Endothelial cell (in vitro differentiated cells): ENCODE measurements at regions not wholly inside any gene's neighbourhood (a gene's known extent, or its start where the extent isn't known, plus 50 kb on each side); places are given as distances from the start of the nearest gene placed in this dataset.

ENCODE experiments used
- DNase-seq: peaks from one replicate; pipeline ENCODE4 v3.0.0; 2021; ENCODE audit warnings: low spot score
- H3K27ac Mint-ChIP-seq: one replicate; pipeline ENCODE4 v1.8.0; 2021; ENCODE audit warnings: mixed read lengths, inconsistent platforms; ENCODE audit not compliant: unreplicated experiment
- H3K27me3 Mint-ChIP-seq: one replicate; pipeline ENCODE4 v1.8.0; 2021; ENCODE audit warnings: mild to moderate bottlenecking, moderate library complexity, mixed read lengths, inconsistent platforms; ENCODE audit not compliant: unreplicated experiment
- H3K36me3 Mint-ChIP-seq: one replicate; pipeline ENCODE4 v1.8.0; 2021; ENCODE audit warnings: mild to moderate bottlenecking, low read depth, mixed read lengths, inconsistent platforms; ENCODE audit not compliant: unreplicated experiment
- H3K4me1 Mint-ChIP-seq: one replicate; pipeline ENCODE4 v1.8.0; 2021; ENCODE audit warnings: mild to moderate bottlenecking, mixed read lengths, inconsistent platforms; ENCODE audit not compliant: unreplicated experiment
- H3K4me3 Mint-ChIP-seq: one replicate; pipeline ENCODE4 v1.8.0; 2021; ENCODE audit warnings: mild to moderate bottlenecking, mixed read lengths, inconsistent platforms; ENCODE audit not compliant: unreplicated experiment
- H3K9me3 Mint-ChIP-seq: one replicate; pipeline ENCODE4 v1.8.0; 2021; ENCODE audit warnings: mixed read lengths, inconsistent platforms; ENCODE audit not compliant: unreplicated experiment
- TF ChIP-seq, protein P1 (sequence below): fragments of 200-600 bp; sonication (generic); IDR thresholded peaks from one replicate; pipeline ENCODE4 v1.5.0; 2021; ENCODE audit warnings: antibody characterized with exemption; ENCODE audit not compliant: unreplicated experiment

DNA sequence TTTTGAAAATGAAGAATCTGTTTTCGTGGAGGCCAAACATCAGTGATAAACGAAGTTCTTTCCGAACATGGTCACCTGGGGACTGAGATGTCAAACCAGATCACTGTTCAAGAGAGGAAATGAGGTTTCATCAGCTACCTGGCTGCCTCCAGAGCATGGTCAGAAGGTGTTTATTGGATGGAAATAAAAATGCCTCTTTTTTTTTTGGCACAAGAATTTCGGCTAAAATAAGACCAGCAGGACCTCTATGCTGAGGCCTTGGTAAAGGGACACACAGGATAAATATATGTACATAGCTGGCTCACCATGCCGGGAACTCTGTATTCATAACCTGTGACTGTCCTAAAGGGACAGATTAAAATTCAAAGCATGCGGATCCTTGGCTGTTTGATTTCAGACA is 135.3 kb downstream of the UTP18 start:
- Mint-ChIP-seq H3K27me3 (peaks cover 1% of the 10 kb centered on the region), H3K4me3 (no peak overlapping the region), H3K4me1 (no peaks in the 10 kb centered on the region), H3K36me3 (no peaks in the 10 kb centered on the region), H3K27ac (no peak overlapping the region), H3K9me3 (no peaks in the 10 kb centered on the region)
- TF ChIP-seq, protein P1, sequence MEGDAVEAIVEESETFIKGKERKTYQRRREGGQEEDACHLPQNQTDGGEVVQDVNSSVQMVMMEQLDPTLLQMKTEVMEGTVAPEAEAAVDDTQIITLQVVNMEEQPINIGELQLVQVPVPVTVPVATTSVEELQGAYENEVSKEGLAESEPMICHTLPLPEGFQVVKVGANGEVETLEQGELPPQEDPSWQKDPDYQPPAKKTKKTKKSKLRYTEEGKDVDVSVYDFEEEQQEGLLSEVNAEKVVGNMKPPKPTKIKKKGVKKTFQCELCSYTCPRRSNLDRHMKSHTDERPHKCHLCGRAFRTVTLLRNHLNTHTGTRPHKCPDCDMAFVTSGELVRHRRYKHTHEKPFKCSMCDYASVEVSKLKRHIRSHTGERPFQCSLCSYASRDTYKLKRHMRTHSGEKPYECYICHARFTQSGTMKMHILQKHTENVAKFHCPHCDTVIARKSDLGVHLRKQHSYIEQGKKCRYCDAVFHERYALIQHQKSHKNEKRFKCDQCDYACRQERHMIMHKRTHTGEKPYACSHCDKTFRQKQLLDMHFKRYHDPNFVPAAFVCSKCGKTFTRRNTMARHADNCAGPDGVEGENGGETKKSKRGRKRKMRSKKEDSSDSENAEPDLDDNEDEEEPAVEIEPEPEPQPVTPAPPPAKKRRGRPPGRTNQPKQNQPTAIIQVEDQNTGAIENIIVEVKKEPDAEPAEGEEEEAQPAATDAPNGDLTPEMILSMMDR = no peak
- DNase-seq = no peak

DNA sequence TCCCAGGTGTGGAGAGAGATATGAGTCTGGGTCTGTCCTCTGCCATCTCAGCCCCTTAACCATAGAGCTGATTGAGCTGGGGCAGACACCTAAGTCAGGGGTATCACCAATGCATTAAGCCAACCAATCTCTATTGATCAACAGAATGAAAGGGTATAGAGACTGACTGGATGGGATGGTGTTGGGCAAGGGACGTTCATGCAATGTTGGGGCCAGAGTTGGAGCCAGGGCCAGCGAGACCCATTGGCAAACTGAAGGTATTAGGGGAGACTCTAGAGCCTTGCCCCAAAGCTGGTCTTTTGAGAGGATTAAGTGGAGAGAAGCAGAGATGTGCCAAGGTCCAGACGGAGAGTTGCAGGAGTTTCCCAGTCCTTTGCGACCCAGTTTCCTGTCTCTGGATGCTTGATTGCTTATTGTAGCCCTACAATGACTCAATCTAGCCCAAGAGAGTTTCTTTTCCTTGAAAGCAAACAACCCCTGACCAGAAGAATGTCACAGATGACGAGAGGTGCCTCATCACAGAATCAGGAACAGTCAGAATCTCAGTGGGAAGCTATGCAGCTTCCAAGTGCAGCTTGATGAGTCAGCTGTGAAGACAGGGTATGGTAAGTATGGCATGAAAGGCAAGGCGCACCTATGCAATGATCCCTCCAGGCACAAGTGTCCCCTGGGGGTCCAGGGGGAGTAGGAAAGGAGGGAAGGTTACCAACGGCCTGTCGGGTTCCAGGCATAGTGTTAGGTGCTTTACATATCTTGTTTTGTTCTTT is 137.2 kb downstream of the UTP18 start:
- H3K4me3 Mint-ChIP-seq = no peak overlapping the region
- H3K27me3 Mint-ChIP-seq = no peaks in the 10 kb centered on the region
- H3K9me3 Mint-ChIP-seq = no peaks in the 10 kb centered on the region
- TF ChIP-seq, protein P1 = no peak
- DNase-seq = no peak
- no peaks in the 10 kb centered on the region for H3K36me3 Mint-ChIP-seq
- H3K4me1 Mint-ChIP-seq = no peaks in the 10 kb centered on the region
- H3K27ac Mint-ChIP-seq = no peak overlapping the region

DNA sequence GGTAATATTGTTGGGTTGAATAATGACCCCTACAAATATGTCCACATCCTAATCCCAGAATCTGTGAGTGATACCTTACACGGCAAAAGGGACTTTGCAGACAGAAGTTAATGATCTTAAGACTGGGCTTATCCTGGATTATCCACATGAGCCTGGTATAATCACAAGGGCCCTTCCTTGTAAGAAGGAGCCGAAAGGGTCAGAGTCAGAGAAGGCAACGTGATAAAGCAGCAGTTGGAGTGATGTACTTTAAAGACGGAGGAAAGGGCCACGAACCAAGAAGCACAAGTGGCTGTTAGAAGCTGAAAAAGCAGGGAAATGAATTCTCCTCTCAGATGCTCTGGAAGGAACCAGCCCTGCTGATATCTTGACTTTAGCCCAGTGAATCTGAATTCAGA is 137.8 kb downstream of the UTP18 start:
- Mint-ChIP-seq H3K9me3 (no peaks in the 10 kb centered on the region), H3K4me3 (no peak overlapping the region), H3K36me3 (no peaks in the 10 kb centered on the region), H3K4me1 (no peaks in the 10 kb centered on the region), H3K27ac (no peak overlapping the region), H3K27me3 (no peaks in the 10 kb centered on the region)
- TF ChIP-seq, protein P1 = no peak
- DNase-seq = no peak

DNA sequence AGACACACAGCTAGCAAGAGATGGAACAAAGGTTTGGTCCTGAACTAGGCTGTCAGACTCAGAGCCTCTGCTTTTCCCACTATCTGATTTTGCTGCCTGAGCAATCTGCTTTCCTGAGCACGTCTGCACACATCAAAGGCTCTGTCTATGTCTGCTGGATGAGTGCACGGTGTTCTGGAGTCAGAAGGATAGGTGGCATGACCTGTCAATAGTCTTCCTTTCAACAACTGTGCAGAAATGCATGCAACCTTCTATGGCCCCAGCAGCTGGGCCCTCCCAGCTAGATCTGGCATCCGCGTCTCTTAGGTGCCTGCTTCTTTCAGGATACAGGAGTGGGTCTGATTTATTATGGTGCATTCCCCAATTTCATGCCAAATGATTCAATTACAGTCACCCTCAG is 138.3 kb downstream of the UTP18 start:
- TF ChIP-seq, protein P1 = no peak
- Mint-ChIP-seq H3K27me3 (no peaks in the 10 kb centered on the region), H3K27ac (no peak overlapping the region), H3K4me1 (no peaks in the 10 kb centered on the region), H3K4me3 (no peak overlapping the region), H3K9me3 (no peaks in the 10 kb centered on the region), H3K36me3 (no peaks in the 10 kb centered on the region)
- DNase-seq = no peak

DNA sequence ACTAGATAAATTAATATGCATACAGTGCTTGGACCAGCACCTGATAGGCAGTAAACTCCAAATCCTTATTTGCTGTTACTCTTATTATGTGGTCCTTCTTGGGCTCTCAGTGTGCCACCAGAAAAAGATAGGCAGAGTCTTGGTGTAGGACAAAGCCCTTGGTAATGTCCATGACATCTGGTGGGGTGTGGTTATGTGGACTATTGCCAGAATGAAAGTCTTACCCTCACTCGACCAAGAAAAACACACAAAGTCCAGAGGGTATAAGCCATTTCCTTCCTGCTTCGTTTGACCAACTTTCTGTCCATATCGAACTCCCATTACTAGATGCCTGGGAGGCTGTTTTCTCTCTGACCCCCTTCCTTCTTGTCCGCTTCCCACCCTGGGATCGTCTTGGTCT is 140.9 kb downstream of the UTP18 start:
- no peaks in the 10 kb centered on the region for H3K36me3 Mint-ChIP-seq
- TF ChIP-seq, protein P1 = no peak
- H3K4me3 Mint-ChIP-seq = no peak overlapping the region
- H3K9me3 Mint-ChIP-seq = no peaks in the 10 kb centered on the region
- no peak for DNase-seq
- H3K27me3 Mint-ChIP-seq = no peaks in the 10 kb centered on the region
- no peak overlapping the region for H3K27ac Mint-ChIP-seq
- no peaks in the 10 kb centered on the region for H3K4me1 Mint-ChIP-seq
